ENCODE measurements at regions not wholly inside any gene's neighbourhood (a gene's known extent, or its start where the extent isn't known, plus 50 kb on each side); places are given as distances from the start of the nearest gene placed in this dataset.

DNA sequence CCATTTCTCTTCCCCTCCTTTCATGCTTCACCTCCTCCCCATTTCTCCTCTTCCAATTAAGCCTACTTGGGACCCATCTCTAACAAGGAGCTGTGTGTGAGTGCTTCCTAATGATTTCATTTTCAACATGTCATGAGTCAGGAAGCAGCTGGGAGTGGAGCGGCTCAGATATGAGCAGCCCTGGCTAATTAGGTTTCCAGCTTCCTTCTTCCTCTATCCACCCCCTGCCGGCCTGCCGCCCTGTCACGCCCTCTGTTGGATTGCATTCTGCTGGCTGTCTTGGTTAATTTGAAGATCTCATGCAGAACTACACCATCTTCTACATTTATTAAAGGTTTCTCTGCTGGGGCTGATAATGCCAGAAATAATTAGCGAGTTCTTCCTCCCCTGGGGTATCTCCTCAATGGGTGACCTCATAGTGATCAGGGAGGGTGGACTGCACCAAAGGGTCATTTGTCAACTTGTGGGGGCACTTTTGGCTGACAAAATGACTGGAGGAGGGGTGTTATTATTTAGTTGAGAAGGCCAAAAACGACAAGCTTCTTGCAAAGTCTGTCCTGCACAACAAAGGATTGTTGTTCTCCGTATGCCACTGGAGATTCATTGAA lies 300.9 kb upstream of the SRRM4 start:
- TF ChIP-seq, protein P1, sequence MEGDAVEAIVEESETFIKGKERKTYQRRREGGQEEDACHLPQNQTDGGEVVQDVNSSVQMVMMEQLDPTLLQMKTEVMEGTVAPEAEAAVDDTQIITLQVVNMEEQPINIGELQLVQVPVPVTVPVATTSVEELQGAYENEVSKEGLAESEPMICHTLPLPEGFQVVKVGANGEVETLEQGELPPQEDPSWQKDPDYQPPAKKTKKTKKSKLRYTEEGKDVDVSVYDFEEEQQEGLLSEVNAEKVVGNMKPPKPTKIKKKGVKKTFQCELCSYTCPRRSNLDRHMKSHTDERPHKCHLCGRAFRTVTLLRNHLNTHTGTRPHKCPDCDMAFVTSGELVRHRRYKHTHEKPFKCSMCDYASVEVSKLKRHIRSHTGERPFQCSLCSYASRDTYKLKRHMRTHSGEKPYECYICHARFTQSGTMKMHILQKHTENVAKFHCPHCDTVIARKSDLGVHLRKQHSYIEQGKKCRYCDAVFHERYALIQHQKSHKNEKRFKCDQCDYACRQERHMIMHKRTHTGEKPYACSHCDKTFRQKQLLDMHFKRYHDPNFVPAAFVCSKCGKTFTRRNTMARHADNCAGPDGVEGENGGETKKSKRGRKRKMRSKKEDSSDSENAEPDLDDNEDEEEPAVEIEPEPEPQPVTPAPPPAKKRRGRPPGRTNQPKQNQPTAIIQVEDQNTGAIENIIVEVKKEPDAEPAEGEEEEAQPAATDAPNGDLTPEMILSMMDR (IDR thresholded peaks at IDR 0.05; ENCODE audit: borderline replicate concordance, insufficient read depth, low read depth, low read length), result no peak
- H3K4me3 ChIP-seq (ENCODE audit: low read depth, low read length), result no peak overlapping the region

DNA sequence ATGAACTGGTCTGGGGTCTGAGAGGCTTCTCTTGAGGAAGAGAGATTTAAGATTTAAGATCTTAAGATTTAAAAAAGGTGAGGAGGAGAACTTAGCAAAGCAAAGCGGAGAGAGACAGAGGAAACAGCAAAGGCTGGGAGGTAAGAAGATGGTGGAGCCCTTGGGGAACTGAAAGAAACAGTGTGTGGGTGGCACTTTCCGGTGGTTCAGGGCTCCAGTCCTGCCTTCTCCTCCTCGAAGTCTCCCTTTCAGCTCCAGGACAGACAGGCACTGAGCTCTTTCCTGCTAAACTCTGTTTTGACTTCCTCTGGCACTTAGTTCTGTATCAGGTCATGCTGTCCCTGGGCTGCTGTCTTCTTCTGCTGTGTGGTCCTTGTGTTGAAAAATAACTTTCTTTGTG lies 298.7 kb upstream of the SRRM4 start:
- TF ChIP-seq, protein P1 (IDR thresholded peaks at IDR 0.05; ENCODE audit: borderline replicate concordance, insufficient read depth, low read depth, low read length), result no peak
- H3K4me3 ChIP-seq (ENCODE audit: low read depth, low read length), result no peak overlapping the region

DNA sequence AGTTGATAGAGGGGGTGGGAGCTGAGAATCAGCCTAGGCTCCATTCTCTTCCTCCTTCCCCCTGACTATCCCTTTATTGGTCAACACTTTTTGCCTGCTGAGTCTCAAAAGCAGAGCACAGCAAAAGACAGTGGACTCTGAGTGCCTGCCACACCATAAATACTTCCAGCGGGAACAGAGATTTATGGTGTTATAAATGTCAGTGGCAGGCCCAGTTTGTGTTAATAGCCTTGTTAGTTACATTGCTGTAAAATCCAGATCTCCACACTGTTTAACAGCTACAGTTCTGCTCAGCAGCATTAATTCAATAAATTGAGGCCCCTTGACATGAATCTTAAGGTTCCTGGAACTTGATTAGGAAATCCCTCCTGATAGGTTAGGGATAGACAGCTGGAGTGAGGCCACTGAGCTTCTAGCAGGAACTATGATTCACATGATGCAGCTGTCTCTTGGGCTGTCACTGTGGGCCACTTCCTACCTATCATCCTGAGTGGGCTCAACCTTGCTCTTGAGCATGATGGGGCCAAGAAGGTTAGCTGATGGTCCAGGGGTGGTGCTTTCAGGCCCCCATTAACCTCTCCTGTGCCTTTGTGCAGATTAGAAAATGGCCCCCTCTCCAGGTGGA lies 295.2 kb upstream of the SRRM4 start:
- TF ChIP-seq, protein P1 (IDR thresholded peaks at IDR 0.05; ENCODE audit: borderline replicate concordance, insufficient read depth, low read depth, low read length), result no peak
- H3K4me3 ChIP-seq (ENCODE audit: low read depth, low read length), result no peak overlapping the region

DNA sequence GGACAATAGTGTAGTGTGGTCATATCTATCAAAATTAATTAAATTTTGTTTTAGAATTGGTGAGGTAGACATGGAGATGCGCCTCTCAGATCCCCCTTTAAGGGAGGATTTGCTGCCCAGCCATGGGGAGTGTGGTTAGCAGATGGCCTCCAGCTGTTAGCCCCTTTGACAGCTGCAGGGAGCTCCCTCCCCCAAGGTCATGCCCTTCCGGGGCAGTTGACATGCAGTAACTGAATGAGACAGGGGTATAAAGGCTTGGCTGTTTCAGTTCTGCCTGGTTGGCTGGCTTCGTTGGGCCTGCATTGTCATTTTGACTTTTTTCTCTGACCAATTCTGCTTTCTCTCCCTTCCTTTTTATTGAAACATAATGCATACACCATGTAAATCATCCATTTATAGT lies 291.5 kb upstream of the SRRM4 start:
- H3K4me3 ChIP-seq (ENCODE audit: low read depth, low read length), result no peak overlapping the region
- TF ChIP-seq, protein P1 (IDR thresholded peaks at IDR 0.05; ENCODE audit: borderline replicate concordance, insufficient read depth, low read depth, low read length), result no peak

DNA sequence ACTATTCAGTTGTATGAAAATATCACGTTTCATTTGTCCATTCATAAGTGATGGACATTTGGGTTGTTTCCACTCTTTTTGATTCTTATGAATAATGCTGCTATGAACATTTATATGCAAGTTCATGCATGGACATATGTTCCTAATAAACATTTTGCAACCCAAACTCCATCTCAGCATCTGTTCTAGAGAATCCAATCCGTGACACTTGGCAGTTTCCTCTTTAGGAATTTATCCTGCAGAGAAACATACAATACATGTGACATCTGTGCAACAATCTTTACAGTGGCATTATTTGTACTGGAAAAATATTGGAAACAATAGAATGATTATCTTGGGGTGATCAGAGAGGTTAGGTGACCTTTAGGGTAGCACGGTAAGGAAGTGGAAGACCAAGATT lies 290.8 kb upstream of the SRRM4 start:
- TF ChIP-seq, protein P1 (IDR thresholded peaks at IDR 0.05; ENCODE audit: borderline replicate concordance, insufficient read depth, low read depth, low read length), result no peak
- H3K4me3 ChIP-seq (ENCODE audit: low read depth, low read length), result no peak overlapping the region

DNA sequence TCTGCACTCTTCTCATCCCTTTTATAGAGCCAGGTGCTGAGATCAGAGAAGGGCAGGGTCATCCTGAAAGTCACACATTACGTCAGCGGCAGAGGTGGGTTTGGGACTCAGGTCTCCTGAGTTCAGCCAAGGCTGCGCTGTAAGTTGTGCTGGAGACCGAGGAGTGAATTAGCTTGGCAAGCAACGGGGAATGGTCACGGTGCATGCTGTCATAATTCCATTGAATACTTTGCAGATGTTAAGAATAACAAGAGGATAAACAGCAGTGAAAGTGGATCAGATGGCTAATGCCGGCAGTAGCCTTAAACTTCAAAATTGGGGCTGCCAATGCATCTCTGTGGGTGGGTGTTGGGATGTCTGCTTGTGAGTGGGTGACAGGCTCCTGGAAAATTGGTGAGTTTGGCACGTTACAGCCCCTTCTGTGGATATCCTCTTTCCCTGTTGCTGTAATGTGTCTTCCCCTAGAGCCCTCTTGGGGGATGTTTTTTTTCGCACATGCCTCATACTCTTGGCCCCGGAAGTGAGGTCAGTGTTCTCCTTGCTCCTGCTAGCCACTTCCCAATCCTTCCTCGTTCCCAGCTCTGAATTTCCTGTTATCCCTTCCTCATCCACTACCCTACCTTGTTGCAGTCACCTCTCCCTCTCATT lies 287.1 kb upstream of the SRRM4 start:
- H3K4me3 ChIP-seq (ENCODE audit: low read depth, low read length), result no peak overlapping the region

More for the DNA sequence above, 287.1 kb upstream of the SRRM4 start:
- TF ChIP-seq, protein P1 (IDR thresholded peaks at IDR 0.05; ENCODE audit: borderline replicate concordance, insufficient read depth, low read depth, low read length), result no peak
